NCI-H1930 (cell line): ENCODE measurements at regions not wholly inside any gene's neighbourhood (a gene's known extent, or its start where the extent isn't known, plus 50 kb on each side); places are given as distances from the start of the nearest gene placed in this dataset.

ENCODE experiments used
- DNase-seq, 2 experiments: peaks; one replicate each; lab custom pipeline; 2025; lab: John Stamatoyannopoulos, UW

DNA sequence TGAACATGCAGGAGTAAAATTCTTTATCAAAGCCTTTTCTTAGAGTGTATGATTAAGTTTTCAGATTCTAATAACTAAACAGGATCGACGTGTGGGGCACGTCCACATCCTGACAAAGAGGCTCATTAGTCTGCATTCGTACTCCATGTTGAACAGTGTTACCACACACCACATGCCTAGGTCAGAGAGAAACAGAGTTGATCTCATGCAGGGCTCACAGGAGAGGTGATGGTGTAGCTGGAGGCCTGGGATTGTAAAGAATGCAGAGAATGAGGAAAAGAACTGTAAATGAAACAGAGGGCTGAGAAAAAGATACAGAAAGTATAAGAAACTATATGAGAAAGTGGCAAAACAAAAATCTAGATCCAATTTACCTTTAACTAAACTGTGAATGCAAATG, 632.5 kb downstream of the BCL11A start:
- DNase-seq = no peak

DNA sequence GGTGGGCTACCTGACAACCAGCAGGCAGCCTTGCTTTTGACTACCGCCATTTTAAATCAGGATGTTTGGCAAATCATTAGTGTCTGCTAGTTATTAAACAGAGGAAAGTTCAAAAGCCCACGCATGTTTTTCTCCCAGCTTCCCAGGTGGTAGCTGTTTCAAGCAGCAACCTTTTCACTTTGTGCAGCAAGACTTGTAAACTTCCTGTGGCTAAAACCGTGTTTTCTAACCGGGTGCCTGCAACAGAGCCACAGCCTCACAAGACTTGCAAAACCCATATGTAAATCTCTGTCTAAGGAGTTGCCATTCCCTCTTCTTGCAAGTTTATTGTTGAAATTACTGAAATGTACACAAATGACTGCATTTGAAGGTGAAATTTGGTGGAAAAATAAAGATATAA, 633.1 kb downstream of the BCL11A start:
- no peak for DNase-seq

DNA sequence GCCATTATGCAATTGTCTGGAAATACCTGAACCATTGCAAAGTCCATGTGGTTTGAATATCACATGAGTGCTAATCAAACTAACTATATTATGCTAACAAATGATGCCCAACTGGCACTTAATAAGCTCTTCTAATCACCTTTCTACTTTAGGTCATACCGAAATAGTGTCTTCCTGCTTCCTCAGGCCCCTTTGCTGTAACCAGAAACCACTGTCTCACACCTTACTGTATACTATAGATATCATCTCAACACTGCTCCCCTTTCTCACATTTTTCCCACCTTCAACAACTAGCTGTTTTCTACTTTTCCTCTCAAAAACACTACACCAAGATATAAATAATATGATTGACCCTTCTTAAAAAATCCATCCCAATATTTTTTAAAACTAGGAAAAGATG, 633.9 kb downstream of the BCL11A start:
- DNase-seq = no peak

DNA sequence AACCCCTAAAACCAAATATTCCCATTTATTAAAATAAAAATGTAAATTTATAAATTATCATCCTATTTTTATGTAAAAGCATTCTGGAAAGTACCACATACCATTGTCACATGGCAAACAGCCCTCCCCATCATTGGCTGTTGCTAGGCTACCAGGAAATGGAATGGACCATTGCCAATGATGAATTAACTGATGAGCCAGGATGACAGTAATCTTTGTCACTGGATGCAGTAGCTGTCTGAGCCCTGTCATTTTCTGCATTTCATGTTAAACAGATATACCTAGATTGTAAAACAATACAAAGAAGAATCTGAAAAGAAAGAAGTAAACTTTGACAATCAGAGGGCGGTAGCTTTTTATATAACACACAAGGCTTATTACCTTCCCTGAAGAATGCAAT, 641.4 kb downstream of the BCL11A start:
- no peak for DNase-seq

DNA sequence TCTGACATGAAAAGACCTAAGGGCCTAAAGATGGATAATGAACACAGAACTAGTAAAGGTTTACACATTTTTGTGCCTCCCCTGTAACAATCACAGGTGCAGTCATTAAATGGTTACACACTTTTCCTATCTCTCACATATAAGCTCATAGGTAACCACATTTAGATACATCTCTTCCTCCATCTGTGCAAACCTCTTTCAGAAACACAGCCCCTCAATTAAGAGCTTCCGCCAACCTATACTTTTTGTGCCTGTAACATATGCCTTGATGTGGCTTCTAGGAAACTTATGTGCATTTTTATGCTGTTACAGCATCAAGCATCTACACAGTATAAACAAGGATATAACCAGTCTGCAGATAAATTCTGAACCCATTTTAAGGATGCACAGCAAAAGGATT, 643.3 kb downstream of the BCL11A start:
- no peak for DNase-seq

DNA sequence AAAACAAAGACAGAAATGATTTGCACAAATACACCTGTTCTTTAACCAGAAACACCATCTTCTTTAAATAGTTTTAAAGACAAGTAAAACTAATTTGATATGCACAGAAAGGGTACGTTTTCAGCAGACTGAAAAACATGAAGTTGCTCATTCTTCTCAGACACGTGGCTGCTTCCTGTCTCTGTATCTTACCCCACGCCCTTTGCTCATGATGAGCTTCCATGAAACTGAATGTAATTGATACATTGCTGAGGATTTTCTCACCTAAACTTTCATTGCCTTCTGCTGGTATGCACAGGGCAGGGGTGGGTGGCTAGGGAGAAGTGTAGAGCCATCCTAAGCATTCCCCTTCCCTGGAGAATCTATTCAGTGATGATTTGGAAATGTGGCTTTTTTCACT, 644.3 kb downstream of the BCL11A start:
- DNase-seq = no peak

DNA sequence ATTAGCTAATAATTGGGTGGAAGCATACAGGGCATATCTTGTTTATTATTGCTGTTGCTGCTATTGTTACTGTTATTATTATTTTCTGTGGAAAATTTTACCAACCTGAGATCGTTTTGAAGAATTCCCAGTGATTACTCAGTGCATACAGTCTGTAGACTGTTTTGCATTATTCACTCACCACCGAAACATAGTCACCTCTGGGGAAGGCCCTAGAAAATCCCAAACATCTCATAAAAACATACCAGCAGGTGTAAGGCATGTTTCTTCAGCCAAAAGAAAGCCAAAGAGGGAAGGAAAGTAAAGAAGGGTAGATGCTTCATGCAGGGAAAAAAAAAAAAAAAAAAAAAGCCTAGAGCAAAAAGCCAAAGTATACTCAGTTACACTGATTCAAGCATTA, 647.7 kb downstream of the BCL11A start:
- DNase-seq = no peak

DNA sequence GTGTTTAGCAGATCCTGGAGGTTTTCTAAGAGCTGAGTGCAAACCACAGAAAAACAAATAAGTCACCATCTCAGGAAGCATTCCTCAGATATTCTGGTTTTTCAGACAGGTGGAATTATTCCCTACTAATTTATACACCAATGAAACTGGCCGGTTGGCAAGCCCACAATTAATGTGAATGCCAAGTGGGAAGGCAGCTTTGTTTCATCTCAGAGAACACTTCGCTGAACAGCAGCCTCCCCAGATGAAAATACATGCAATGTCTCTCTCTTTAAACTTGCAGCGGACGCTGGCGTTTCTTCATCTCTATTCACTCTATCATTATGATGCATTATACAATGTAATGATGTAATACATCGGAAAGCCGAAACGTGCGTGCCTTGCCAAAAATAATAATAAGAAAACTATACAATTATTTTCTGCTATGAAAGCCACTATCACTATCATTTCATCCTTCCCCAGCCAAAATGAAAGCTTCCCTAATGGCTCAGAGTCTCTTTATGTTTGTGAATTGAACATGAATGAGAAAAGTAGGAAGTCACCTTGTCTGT, 649.4 kb downstream of the BCL11A start:
- DNase-seq = no peak

DNA sequence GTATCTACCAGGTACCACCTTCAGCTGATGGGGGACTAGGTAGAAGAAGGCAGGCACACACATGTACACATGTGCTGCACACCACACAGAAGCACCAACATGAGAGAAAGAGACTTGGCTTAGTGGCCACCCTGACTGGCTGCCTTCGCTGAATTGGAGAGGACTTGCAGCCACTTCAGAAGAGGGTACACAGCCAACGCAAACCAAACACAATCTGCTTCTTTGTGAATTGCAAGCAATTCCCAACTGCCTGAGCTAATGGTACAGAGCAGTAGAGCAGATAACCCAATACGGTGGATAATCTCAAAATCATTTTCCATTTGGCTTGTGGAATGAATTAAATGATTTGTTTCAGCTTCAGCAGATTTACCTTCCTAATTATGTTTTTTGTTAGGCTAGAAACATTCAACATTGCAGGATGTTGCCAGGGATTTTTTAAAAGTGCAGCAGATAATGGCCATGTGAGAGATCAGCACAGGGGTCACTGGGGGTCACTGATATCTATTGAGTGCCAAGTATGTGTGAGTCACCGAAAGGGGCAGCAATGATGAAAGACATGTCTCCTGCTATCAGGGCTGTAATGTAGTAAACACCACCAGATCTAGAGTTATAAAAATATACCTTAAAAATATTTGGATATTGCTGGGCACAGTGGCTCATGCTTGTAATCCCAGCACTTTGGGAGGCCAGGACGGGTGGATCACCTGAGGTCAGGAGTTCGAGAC, 652.6 kb downstream of the BCL11A start:
- no peak for DNase-seq

DNA sequence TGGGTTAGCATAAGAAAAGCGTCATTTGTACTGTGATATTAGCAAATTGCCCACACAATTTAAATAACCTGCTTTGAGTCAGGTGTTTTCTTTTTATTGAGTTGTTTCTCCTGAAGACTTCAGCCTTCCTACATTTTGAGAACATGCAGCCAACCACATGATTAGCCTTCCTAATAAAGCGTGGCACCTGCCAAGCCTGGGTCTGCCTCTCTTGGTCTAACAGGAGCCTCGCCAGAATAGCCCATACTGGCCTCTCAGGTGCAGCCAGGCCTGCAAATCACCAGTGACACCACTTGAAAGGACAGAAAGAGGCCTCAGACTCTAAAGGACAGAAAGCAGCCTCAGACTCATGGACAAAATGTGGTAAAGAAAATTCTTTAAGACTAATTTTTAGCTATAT, 653.8 kb downstream of the BCL11A start:
- DNase-seq = no peak

DNA sequence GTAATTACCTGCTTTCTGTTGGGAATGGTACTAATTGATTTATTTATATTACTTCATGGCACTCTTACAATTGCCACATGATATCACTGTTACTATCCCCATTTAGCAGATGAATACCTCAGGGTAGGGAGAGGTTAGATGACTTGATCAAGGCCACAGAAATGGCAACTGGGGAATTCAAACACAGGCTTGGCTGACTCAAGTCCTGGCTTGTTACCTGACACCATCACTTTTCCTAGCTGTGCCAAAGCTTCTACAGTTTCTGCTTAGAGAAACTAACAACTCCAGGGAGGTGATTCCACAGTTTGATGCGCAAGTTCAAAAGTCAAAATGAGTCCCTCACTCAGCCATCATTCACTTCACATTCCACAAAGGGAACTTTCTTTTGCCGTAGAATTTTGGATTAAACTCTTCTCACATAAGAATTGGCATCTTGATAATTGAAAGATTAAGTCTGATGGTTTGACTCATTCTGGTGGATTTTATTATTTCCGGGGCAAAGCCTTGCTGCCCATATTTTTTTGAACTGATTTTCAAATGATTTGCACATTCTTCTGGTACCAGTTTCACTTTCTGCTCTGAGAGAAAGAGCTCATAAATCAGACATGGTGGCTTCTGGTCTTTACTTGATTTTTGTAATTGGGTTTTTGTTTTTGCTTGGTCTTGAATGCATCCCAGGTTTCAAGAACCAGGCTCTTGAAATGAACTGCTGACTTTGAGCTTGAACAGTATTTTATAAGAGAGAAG, 656.8 kb downstream of the BCL11A start:
- DNase-seq = no peak

DNA sequence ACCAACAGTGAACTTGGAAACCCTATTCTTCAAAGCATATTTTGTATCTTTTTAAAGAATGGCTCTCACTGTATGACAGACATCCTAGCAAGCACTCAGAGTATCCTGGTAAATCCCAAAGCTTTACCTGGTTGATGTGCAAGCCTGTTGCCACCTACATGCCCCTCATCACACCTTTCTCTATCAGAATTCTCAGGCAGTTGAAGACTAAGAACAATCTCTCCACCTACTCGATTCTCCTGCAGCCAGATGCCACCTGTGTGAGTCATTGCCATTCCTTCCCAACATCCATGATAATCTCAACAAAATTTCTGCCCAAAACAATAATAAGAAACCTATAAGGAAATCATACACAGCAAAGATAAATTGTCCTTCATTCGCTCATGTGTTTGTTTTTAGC, 659.8 kb downstream of the BCL11A start:
- no peak for DNase-seq

DNA sequence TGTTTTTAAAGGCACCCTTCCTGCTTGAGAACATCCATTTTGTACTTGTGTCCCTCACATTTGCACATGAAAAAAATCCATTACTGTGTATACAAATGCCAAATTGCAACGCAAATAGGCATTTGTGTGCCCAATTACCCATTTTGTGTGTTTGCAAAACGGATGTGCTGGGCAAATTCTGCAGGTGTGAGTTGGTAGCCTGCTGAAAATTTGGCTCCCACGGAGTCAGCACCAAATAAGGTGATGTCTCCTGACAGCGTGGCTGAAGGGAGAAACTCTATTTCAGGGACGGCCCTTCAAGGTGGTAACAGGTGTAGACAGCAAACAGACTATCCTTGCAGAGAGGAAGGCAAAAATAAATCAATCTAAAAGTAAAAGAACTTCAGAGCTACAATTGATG, 661.1 kb downstream of the BCL11A start:
- peak; percentile 26 to 52 for DNase-seq

DNA sequence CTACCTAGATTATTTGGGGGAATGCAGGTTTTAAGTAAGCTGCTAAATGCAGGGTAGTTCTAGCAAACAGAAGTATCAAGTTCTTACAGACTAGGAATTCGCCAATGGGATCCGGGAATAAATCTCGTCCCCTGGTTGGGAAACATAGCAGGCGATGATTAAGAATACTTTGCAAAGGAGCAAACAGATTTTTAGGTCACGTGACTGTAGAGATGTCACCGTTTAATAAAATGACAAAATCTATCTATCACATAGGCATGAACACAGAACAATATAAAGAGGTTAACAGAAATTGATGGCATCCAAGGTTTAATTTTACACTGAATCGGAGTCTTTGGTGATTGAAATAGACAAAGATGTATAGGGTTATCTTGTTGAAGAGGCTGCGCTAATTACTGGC, 664.1 kb downstream of the BCL11A start:
- DNase-seq = no peak

DNA sequence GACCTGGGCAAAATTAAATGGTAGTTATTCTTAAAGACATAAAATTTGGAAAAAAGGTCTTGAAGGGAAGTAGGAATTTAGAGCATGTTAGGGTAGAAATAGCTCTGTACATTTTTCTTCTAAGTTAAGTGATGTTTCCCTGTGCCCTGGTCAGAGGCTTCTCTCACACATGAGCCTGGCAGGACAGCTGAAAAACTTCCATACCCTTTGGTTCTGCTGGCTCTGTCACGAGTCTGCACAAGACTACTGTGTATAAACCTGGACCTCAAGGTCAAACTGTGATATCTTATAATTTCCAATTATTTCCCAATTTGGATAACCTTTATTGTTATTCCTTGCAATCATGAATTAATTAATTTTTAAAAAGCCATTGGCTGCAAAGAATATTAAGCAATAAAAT, 664.7 kb downstream of the BCL11A start:
- no peak for DNase-seq

DNA sequence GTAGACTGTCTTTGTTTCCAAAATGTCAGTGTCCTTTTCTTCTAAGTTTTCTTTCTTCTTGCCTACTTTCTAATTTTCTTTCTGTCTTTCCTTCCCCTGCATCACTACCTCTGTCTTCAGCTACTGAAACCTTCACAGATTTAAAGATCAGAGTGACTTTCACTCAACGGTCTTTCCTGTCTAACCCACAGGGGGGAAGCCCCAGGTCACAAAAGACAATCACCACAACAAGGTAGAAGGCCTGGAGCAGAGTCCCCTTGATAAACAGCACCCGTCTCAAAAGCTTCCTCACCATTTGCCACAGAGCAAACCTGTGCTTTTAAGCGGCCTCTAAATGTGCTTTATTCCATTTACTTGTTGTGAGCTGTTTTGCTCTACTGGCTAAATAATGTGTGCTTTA, 665.4 kb downstream of the BCL11A start:
- no peak for DNase-seq

DNA sequence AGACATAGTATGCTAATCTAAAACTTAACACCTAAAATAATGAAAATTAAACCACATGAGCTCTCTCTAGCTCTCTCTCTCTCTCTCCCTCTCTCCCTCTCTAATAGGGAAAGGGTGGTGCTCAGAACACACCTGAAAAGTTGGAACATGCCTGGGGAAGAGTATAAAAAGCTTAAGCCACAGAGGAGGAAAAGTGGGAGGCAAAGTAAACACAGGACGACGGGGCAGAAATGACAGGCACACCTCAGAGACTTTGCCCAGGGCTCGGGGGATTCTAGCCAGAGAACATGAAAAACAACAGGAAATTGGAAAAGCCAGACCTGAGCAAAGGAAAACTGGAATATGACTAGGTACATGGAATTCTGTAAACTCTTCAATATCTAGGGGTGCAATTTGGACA, 666.1 kb downstream of the BCL11A start:
- DNase-seq = no peak

DNA sequence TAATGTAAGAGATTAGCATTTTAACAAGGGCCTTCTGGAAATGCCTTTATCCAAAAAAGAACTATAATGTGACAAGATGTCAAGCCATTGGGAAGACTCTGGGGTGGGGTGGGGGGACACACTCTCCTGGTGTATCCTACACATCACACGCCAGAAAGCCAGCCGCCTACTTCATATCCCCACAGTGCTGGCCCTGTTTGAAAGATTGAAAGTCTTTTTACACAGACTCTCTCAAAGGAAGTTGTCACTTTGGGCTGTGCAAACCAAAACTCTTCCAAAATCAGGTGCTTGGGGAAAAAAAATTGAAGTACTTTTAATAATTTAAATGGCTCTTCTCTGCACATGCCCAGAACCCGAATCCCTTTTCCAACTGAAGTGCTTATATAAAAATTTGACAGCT, 666.7 kb downstream of the BCL11A start:
- DNase-seq = no peak

DNA sequence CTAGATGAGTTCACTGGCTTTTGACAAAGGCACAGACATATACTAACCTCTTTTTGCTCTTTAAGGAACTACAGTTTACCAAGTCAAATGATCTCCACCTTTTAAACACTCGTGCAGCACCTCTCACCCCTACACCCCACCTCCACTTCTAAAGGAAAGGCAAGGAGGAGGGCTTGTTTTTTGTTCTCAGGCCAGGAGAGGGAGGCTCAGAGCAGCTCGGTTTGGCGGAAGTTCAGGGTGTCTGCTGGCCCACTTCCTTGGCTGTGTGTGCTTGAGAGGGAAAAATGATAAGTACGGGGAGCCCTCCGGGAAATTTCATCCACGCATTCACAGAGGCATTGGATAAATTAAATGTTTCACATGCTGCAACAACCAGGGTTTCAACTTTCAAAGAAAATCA, 667.9 kb downstream of the BCL11A start:
- DNase-seq = no peak

DNA sequence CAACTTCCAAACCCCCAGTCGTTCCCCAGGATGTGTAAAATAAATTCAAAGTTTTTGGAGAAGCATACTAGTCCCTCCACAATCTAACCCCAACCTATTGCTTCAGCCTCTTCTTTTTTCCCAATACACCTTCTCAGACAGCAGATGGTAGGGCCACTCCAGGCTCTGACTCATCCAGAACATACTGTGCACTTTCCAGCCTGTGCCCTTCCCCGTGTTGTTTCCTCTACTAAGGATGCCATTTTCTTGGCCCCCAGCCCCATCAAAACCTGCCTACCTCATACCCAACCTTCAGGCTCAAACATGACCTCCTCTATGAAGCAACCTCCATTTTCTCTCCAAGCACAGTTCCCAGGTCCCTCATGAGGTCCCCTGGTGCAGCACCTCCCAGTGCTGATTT, 669.3 kb downstream of the BCL11A start:
- no peak for DNase-seq

DNA sequence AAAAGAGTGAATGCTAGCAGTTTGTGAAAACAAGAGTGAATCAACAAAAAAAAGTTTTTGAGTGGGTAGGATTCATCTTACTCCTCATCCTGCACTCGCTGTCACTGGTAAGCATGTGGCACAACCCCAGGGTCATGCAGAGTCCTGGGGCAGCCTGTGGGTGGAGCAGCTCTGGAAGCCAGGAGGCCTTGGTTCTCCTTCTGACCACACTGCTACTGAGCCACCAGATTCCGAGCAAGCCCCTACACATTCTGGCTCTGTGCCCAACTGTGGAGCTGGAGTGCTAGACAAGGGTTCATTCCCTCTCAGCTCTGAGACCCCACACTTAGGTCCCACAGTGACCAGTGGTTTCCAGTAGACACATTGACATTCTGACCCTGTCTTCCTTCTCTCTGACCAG, 670.6 kb downstream of the BCL11A start:
- no peak for DNase-seq

DNA sequence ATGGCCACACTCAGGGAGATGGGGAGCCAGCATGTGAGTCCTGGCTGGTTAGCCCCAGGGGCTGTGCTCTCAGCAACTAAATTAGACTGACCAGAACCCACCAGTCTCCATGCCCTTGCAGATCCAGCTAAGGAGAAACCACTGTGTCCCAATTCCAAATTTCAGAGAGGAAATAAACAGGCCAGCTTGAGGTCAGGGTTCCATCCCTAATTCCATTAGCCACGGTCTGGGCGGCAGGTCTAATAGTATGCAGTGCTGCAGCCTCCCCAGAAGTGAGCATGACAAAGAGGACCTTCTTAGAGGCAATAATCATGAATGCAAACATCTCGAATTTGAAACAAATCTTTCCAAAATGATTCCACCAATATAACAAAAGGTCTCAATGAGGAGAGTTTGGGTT, 671.2 kb downstream of the BCL11A start:
- DNase-seq = no peak

DNA sequence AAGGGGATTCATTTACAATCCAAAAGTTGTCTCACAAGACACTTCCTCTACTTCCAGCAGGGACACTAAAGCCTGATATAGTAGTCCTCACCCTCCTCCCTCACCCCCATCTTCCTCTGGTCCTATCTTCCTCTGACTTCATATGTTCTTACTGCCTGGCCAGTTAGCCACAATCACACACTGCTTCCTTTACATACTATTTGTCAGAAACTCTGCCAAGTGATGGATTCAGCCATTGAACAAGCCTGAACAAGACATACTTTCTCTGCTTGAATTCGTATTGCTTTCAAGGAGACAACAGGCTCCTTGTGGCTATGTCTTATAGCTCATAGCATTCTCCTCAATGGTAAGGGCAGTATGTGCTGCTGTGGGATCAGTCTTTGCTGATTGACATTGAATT, 672.2 kb downstream of the BCL11A start:
- DNase-seq = no peak

DNA sequence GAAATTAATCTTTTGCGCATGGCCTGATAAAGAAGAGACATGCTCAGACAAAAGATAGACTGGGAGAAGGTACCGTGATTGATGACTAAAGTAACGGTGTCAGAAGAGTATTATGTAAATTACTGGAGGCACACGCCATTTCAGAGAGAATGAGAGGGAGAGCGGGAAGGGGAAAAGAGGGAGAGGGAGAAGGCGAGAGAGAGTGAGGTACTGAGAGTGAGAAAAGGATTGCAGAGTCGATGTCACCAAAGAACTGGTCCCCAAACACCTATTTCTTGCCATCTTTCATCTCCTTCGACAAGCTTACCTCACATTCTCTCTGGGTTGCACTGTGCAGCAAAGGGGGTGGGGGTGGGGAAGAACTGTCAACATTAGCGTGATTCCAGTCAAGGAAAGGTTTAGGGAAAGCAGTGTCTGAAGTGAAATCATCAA, 673.7 kb downstream of the BCL11A start:
- no peak for DNase-seq
